ENCODE measurements at regions not wholly inside any gene's neighbourhood (a gene's known extent, or its start where the extent isn't known, plus 50 kb on each side); places are given as distances from the start of the nearest gene placed in this dataset.
"Not testable (repeated sequence)": the region's sequence is repeated elsewhere in the genome, so short reads cannot be mapped to it uniquely, and the experiment has no call there.

- TF ChIP-seq CTCF (conservative IDR thresholded peaks at IDR 0.05; ENCODE audit: low read depth in 2 of 2) (no peak), EZH2 (IDR thresholded peaks at IDR 0.05; ENCODE audit: low read depth, unreplicated experiment) (no peak), ZNF462 (CRISPR knock-in tag; IDR thresholded peaks at IDR 0.05) (no peak), POLR2AphosphoS5 (IDR thresholded peaks at IDR 0.05; ENCODE audit: low read depth) (no peak), STAT1 (IDR thresholded peaks at IDR 0.05; ENCODE audit: unreplicated experiment) (no peak), JUNB (IDR thresholded peaks at IDR 0.05; ENCODE audit: unreplicated experiment) (no peak), NANOG (IDR thresholded peaks at IDR 0.05; ENCODE audit: borderline replicate concordance) (no peak), ZNF114 (CRISPR knock-in tag; IDR thresholded peaks at IDR 0.05) (no peak)
Measured at GRCh38 chr11:86877503-86877902, 77.2 kb downstream of the PRSS23 start (continued).

GRCh38 chr11:86879241-86879640 lies 76.0 kb downstream of the FZD4 start:
- peaks cover 11% of the 10 kb centered on the region; the same call in 2 of the 3 replicates for H3K36me3 Mint-ChIP-seq (ENCODE audit: low read depth)
- H3K27ac ChIP-seq (ENCODE audit: low read depth); H4K20me1 ChIP-seq (replicated peaks; ENCODE audit: insufficient read depth); ATAC-seq; H3K27me3 ChIP-seq (ENCODE audit: insufficient read depth); H3K79me2 ChIP-seq (replicated peaks; ENCODE audit: insufficient read depth); H3K4me3 ChIP-seq; H3K4me2 ChIP-seq; H3K4me1 Mint-ChIP-seq; H3F3A ChIP-seq (replicated peaks; ENCODE audit: low read depth); H3K4me3 Mint-ChIP-seq; H3K36me3 ChIP-seq (ENCODE audit: insufficient read depth); DNase-seq (ENCODE audit: low spot score); H3K4me1 ChIP-seq (ENCODE audit: insufficient read depth); H3K27ac Mint-ChIP-seq; H3K27me3 Mint-ChIP-seq (ENCODE audit: insufficient read depth, low read depth, poor library complexity); H3K9me2 ChIP-seq (ENCODE audit: insufficient read depth); H2AFZ ChIP-seq: not testable (repeated sequence)
- peaks cover 23% of the 10 kb centered on the region for H3K9me3 Mint-ChIP-seq

Measured in GM23338 (cell line).